ENCODE measurements at regions not wholly inside any gene's neighbourhood (a gene's known extent, or its start where the extent isn't known, plus 50 kb on each side); places are given as distances from the start of the nearest gene placed in this dataset.

DNA sequence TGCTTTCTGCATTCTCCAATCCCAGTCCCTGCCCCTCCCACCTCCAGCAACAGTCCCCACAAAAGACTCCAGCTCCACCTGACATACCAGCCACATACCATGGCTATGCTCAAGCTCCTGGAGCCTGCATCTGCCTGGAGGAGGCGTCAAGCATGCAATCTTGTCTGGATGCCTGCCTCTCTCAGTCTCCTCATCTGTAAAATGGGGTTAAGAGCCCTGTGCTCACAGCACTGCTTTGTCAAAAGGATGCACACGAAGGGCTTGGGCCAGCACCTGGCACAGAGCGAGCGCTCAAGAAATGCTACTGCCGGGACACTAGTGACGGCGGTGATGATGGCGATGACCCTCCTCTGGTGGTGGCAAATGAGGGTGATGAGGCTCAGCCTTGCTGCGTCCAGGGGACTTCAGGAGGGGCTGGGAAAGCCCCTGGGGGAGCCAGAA is 202.9 kb upstream of the IER5L start:
- Histone ChIP-seq H3K27ac (no peak overlapping the region), H3K27me3 (no peaks in the 10 kb centered on the region), H3K9me3 (no peaks in the 10 kb centered on the region), H3K36me3 (no peaks in the 10 kb centered on the region), H3K4me3 (no peak overlapping the region), H3K4me1 (peaks cover 0 to 22% (median 18%) of the 10 kb centered on the region in 4 donors)
- WGBS, 2 donors: 96% methylated on average over 9 of the region's 9 CpGs
- DNase-seq: peak; percentile 41
- TF ChIP-seq POLR2A (IDR thresholded peaks at IDR 0.05) (no peak), POLR2AphosphoS5 (IDR thresholded peaks at IDR 0.05) (no peak), CTCF (IDR thresholded peaks at IDR 0.05) (no peak), EP300 (IDR thresholded peaks at IDR 0.05) (no peak)
- intact Hi-C loops (cut with DNase I): loop anchor here (5.0 kb wide), 1 partner anchor 76 kb away; no protein-coding TSS in a partner anchor

DNA sequence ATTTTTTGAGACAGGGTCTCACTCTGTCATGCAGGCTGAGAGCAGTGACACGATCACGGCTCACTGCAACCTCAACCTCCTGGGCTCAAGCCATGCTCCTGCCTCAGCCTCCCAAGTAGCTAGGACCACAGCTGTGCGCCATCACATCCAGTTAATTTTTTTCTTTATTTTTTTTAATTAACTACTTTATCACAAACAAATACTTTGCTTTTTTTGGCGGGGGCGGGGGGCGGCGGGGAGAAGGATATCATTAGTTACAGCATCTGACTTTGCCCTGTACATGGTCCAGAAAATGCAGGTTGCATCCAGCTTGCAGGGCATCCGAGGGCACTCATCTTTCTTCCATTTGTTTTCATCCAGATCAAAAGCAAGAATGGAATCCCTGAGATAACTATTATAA is 201.8 kb upstream of the IER5L start:
- intact Hi-C loops (cut with DNase I): loop anchor here (5.0 kb wide), 1 partner anchor 77 kb away; no protein-coding TSS in a partner anchor
- DNase-seq: no peak
- Histone ChIP-seq H3K9me3 (no peaks in the 10 kb centered on the region), H3K27ac (no peak overlapping the region), H3K4me3 (no peak overlapping the region), H3K36me3 (no peaks in the 10 kb centered on the region), H3K27me3 (no peaks in the 10 kb centered on the region), H3K4me1 (peaks cover 0 to 22% (median 18%) of the 10 kb centered on the region in 4 donors)
- TF ChIP-seq POLR2AphosphoS5 (IDR thresholded peaks at IDR 0.05) (no peak), POLR2A (IDR thresholded peaks at IDR 0.05) (no peak), CTCF (IDR thresholded peaks at IDR 0.05) (no peak), EP300 (IDR thresholded peaks at IDR 0.05) (no peak)
- WGBS, 2 donors: 91 to 92% methylated on average over 8 of the region's 8 CpGs

DNA sequence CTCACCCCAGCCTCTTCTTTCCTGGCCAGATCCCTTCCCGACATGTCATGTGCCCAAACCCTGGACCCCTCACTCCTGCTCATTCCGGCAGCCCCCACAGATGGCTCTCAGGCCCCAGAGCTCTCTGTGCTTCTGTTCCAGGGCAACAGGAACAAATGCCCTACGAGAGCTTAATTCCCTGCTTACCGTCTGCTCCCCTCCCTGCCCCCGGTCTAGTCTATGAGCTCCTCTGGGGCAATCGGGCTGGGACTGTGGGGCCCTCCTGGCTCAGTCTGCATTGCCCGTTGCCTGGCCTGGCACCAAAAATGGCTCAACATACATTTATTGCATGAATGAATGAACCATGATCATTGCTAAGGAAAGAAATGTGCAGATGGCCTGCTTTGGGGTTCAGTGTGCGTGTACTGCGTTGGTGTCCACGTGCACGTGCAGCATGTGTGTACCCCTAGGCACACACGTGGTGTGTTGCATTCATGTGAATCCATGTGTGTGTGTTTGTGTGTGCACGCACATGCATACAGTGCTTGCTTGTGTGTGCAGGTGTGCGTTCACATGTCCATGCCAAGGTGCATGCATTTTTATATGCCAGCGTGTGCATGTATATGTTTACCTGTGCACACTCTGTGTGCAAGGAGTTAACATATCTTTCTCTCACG is 201.2 kb upstream of the IER5L start:
- no peaks in the 10 kb centered on the region for H3K36me3 ChIP-seq
- H3K4me3 ChIP-seq: no peak overlapping the region
- no peaks in the 10 kb centered on the region for H3K27me3 ChIP-seq
- no peak overlapping the region for H3K27ac ChIP-seq
- intact Hi-C loops (cut with DNase I): no loop called here
- DNase-seq: no peak
- TF ChIP-seq POLR2AphosphoS5 (IDR thresholded peaks at IDR 0.05) (no peak), CTCF (IDR thresholded peaks at IDR 0.05) (no peak), POLR2A (IDR thresholded peaks at IDR 0.05) (no peak), EP300 (IDR thresholded peaks at IDR 0.05) (no peak)
- H3K9me3 ChIP-seq: no peaks in the 10 kb centered on the region
- peaks cover 0 to 22% (median 18%) of the 10 kb centered on the region in 4 donors for H3K4me1 ChIP-seq
- 90 to 91% methylated on average over 16 of the region's 16 CpGs for WGBS, 2 donors

GRCh38 chr9:129377931-129378661 is 200.0 kb upstream of the IER5L start:
- H3K36me3 ChIP-seq: no peaks in the 10 kb centered on the region
- H3K27me3 ChIP-seq: no peaks in the 10 kb centered on the region
- H3K4me1 ChIP-seq: peaks cover 0 to 10% (median 10%) of the 10 kb centered on the region in 4 donors
- H3K27ac ChIP-seq: no peak overlapping the region
- H3K9me3 ChIP-seq: no peaks in the 10 kb centered on the region
- H3K4me3 ChIP-seq: no peak overlapping the region
- intact Hi-C loops (cut with DNase I): no loop called here
- DNase-seq: no peak
- TF ChIP-seq CTCF (IDR thresholded peaks at IDR 0.05): no peak
- TF ChIP-seq POLR2AphosphoS5 (IDR thresholded peaks at IDR 0.05): no peak
- no peak for TF ChIP-seq EP300 (IDR thresholded peaks at IDR 0.05)
- no peak for TF ChIP-seq POLR2A (IDR thresholded peaks at IDR 0.05)
- WGBS, 2 donors: 81 to 83% methylated on average over 28 of the region's 28 CpGs
